ENCODE measurements at regions not wholly inside any gene's neighbourhood (a gene's known extent, or its start where the extent isn't known, plus 50 kb on each side); places are given as distances from the start of the nearest gene placed in this dataset.

DNA sequence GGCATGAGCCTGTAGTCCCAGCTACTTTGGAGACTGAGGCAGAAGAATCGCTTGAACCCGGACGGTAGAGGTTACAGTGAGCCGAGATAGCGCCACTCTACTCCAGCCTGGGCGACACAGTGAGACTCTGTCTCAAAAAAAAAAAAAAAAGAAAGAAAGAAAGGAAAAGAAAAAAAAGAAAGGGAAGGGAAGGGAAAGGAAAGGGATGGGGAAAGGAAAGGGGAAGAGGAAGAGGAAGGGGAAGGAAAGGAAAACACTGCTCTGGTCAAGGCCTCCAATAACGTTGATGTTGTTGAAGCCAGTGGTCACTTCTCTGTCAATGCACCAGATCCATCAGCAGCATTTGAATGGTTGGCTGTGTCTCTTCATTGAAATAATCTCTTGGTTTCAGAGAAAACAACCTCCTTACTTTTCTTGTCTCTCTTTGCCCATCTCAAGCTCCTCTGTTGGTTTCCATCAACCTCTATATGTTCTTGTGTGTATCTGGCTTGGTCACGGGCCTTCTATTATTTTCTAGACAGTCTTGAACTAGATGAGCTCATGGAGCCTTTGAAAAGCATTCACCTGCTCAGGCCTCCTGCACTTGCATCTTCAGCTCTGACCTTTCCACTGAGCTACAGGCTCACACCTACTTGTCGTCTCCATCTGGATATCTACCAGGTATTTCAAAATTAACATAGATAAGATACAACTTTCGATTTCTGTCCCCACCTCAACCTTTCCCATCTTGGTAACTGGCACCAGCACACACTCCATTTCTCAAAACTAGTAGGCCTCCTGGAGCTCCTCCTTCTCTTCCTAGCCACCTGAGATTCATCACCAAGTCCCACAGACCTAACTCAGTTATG lies 69.4 kb upstream of the LAPTM4A start:
- TF ChIP-seq TCF7L2 (IDR thresholded peaks at IDR 0.05; ENCODE audit: borderline replicate concordance, extremely low read depth, insufficient read depth, insufficient read length) (no peak), POLR2A (IDR thresholded peaks at IDR 0.05; ENCODE audit: borderline replicate concordance, extremely low read depth, insufficient read depth, insufficient read length) (no peak), EGR1 (IDR thresholded peaks at IDR 0.05; ENCODE audit: low read depth) (no peak), RAD21 (IDR thresholded peaks at IDR 0.05; ENCODE audit: low read depth) (no peak), POLR2AphosphoS5 (IDR thresholded peaks at IDR 0.05; ENCODE audit: low read depth, low read length) (no peak), ELF1 (IDR thresholded peaks at IDR 0.05; ENCODE audit: borderline replicate concordance, low read depth) (no peak), EZH2 (IDR thresholded peaks at IDR 0.05) (no peak), SRF (IDR thresholded peaks at IDR 0.05; ENCODE audit: low read depth) (no peak), SIN3A (IDR thresholded peaks at IDR 0.05; ENCODE audit: low read depth) (no peak)
- TF ChIP-seq, protein P1, sequence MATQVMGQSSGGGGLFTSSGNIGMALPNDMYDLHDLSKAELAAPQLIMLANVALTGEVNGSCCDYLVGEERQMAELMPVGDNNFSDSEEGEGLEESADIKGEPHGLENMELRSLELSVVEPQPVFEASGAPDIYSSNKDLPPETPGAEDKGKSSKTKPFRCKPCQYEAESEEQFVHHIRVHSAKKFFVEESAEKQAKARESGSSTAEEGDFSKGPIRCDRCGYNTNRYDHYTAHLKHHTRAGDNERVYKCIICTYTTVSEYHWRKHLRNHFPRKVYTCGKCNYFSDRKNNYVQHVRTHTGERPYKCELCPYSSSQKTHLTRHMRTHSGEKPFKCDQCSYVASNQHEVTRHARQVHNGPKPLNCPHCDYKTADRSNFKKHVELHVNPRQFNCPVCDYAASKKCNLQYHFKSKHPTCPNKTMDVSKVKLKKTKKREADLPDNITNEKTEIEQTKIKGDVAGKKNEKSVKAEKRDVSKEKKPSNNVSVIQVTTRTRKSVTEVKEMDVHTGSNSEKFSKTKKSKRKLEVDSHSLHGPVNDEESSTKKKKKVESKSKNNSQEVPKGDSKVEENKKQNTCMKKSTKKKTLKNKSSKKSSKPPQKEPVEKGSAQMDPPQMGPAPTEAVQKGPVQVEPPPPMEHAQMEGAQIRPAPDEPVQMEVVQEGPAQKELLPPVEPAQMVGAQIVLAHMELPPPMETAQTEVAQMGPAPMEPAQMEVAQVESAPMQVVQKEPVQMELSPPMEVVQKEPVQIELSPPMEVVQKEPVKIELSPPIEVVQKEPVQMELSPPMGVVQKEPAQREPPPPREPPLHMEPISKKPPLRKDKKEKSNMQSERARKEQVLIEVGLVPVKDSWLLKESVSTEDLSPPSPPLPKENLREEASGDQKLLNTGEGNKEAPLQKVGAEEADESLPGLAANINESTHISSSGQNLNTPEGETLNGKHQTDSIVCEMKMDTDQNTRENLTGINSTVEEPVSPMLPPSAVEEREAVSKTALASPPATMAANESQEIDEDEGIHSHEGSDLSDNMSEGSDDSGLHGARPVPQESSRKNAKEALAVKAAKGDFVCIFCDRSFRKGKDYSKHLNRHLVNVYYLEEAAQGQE (IDR thresholded peaks at IDR 0.05; ENCODE audit: low read depth), result no peak
- TF ChIP-seq, protein P2, sequence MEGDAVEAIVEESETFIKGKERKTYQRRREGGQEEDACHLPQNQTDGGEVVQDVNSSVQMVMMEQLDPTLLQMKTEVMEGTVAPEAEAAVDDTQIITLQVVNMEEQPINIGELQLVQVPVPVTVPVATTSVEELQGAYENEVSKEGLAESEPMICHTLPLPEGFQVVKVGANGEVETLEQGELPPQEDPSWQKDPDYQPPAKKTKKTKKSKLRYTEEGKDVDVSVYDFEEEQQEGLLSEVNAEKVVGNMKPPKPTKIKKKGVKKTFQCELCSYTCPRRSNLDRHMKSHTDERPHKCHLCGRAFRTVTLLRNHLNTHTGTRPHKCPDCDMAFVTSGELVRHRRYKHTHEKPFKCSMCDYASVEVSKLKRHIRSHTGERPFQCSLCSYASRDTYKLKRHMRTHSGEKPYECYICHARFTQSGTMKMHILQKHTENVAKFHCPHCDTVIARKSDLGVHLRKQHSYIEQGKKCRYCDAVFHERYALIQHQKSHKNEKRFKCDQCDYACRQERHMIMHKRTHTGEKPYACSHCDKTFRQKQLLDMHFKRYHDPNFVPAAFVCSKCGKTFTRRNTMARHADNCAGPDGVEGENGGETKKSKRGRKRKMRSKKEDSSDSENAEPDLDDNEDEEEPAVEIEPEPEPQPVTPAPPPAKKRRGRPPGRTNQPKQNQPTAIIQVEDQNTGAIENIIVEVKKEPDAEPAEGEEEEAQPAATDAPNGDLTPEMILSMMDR (IDR thresholded peaks at IDR 0.05 in 2 of 3, conservative IDR thresholded peaks at IDR 0.05 in 1 of 3; ENCODE audit: borderline replicate concordance in 1 of 3, insufficient read depth in 1 of 3, low read depth in 2 of 3, low read length in 2 of 3), result no peak
- TF ChIP-seq, protein P3, sequence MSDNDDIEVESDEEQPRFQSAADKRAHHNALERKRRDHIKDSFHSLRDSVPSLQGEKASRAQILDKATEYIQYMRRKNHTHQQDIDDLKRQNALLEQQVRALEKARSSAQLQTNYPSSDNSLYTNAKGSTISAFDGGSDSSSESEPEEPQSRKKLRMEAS (IDR thresholded peaks at IDR 0.05), result no peak
